ENCODE measurements at regions not wholly inside any gene's neighbourhood (a gene's known extent, or its start where the extent isn't known, plus 50 kb on each side); places are given as distances from the start of the nearest gene placed in this dataset.

GRCh38 chr10:108789336-108789735, 1134.0 kb downstream of the XPNPEP1 start:
- H3K4me3 ChIP-seq, result no peak overlapping the region
- no peak overlapping the region for H3K4me2 ChIP-seq
- no peak overlapping the region for H3K27ac ChIP-seq
- no peak for DNase-seq (ENCODE audit: low spot score)
- H3K36me3 ChIP-seq (replicated peaks; ENCODE audit: insufficient read depth, low read depth), result no peaks in the 10 kb centered on the region
- H2AFZ ChIP-seq, result no peak overlapping the region
- no peaks in the 10 kb centered on the region for H3K9me3 ChIP-seq (ENCODE audit: low read depth)
- TF ChIP-seq EZH2phosphoT487 (IDR thresholded peaks at IDR 0.05; ENCODE audit: low read depth, severe bottlenecking, unreplicated experiment) (no peak), EZH2 (IDR thresholded peaks at IDR 0.05; ENCODE audit: borderline replicate concordance) (no peak), CTCF (IDR thresholded peaks at IDR 0.05; ENCODE audit: poor library complexity) (no peak)
- H4K20me1 ChIP-seq (ENCODE audit: insufficient read depth, poor library complexity, severe bottlenecking), result no peaks in the 10 kb centered on the region
- H3K79me2 ChIP-seq, result no peaks in the 10 kb centered on the region
- no peaks in the 10 kb centered on the region for H3K27me3 ChIP-seq
- no peaks in the 10 kb centered on the region for H3K9me2 ChIP-seq (replicated peaks; ENCODE audit: insufficient read depth)
- WGBS (ENCODE audit: low lambda C conversion rate, missing lambda C conversion rate), result 51% methylated on average over 2 of the region's 2 CpGs
- no peaks in the 10 kb centered on the region for H3K4me1 ChIP-seq (ENCODE audit: insufficient read depth)

GRCh38 chr10:108788891-108789290, 1134.4 kb downstream of the XPNPEP1 start:
- Histone ChIP-seq H3K9me3 (ENCODE audit: low read depth) (no peaks in the 10 kb centered on the region), H3K36me3 (replicated peaks; ENCODE audit: insufficient read depth, low read depth) (no peaks in the 10 kb centered on the region), H3K4me1 (ENCODE audit: insufficient read depth) (no peaks in the 10 kb centered on the region), H3K4me2 (no peak overlapping the region), H3K9me2 (replicated peaks; ENCODE audit: insufficient read depth) (no peaks in the 10 kb centered on the region), H3K4me3 (no peak overlapping the region), H4K20me1 (ENCODE audit: insufficient read depth, poor library complexity, severe bottlenecking) (no peaks in the 10 kb centered on the region), H3K27me3 (no peaks in the 10 kb centered on the region), H2AFZ (no peak overlapping the region), H3K79me2 (no peaks in the 10 kb centered on the region), H3K27ac (no peak overlapping the region)
- no peak for TF ChIP-seq CTCF (IDR thresholded peaks at IDR 0.05; ENCODE audit: poor library complexity)
- no peak for TF ChIP-seq EZH2phosphoT487 (IDR thresholded peaks at IDR 0.05; ENCODE audit: low read depth, severe bottlenecking, unreplicated experiment)
- no peak for DNase-seq (ENCODE audit: low spot score)
- 56% methylated on average over 1 of the region's 1 CpG for WGBS (ENCODE audit: low lambda C conversion rate, missing lambda C conversion rate)

GRCh38 chr10:108787932-108788331, 1135.4 kb downstream of the XPNPEP1 start:
- H3K4me3 ChIP-seq, result no peak overlapping the region
- no peaks in the 10 kb centered on the region for H3K4me1 ChIP-seq (ENCODE audit: insufficient read depth)
- no peaks in the 10 kb centered on the region for H4K20me1 ChIP-seq (ENCODE audit: insufficient read depth, poor library complexity, severe bottlenecking)
- no peaks in the 10 kb centered on the region for H3K36me3 ChIP-seq (replicated peaks; ENCODE audit: insufficient read depth, low read depth)
- no peak overlapping the region for H2AFZ ChIP-seq
- no peak overlapping the region for H3K4me2 ChIP-seq
- 56% methylated on average over 1 of the region's 1 CpG for WGBS (ENCODE audit: low lambda C conversion rate, missing lambda C conversion rate)
- H3K27ac ChIP-seq, result no peak overlapping the region
- H3K9me2 ChIP-seq (replicated peaks; ENCODE audit: insufficient read depth), result no peaks in the 10 kb centered on the region
- no peaks in the 10 kb centered on the region for H3K27me3 ChIP-seq
- H3K9me3 ChIP-seq (ENCODE audit: low read depth), result no peaks in the 10 kb centered on the region
- H3K79me2 ChIP-seq, result no peaks in the 10 kb centered on the region
- DNase-seq (ENCODE audit: low spot score), result no peak
- TF ChIP-seq CTCF (IDR thresholded peaks at IDR 0.05; ENCODE audit: poor library complexity) (no peak), EZH2 (IDR thresholded peaks at IDR 0.05; ENCODE audit: borderline replicate concordance) (no peak), EZH2phosphoT487 (IDR thresholded peaks at IDR 0.05; ENCODE audit: low read depth, severe bottlenecking, unreplicated experiment) (no peak)

GRCh38 chr10:108785011-108785410, 1138.3 kb downstream of the XPNPEP1 start:
- Histone ChIP-seq H3K79me2 (no peaks in the 10 kb centered on the region), H3K4me3 (no peak overlapping the region), H3K27me3 (no peaks in the 10 kb centered on the region), H3K36me3 (replicated peaks; ENCODE audit: insufficient read depth, low read depth) (no peaks in the 10 kb centered on the region), H4K20me1 (ENCODE audit: insufficient read depth, poor library complexity, severe bottlenecking) (no peaks in the 10 kb centered on the region), H3K4me1 (ENCODE audit: insufficient read depth) (no peaks in the 10 kb centered on the region), H3K27ac (no peak overlapping the region), H3K9me3 (ENCODE audit: low read depth) (no peaks in the 10 kb centered on the region), H2AFZ (no peak overlapping the region), H3K9me2 (replicated peaks; ENCODE audit: insufficient read depth) (no peaks in the 10 kb centered on the region), H3K4me2 (no peak overlapping the region)
- TF ChIP-seq EZH2phosphoT487 (IDR thresholded peaks at IDR 0.05; ENCODE audit: low read depth, severe bottlenecking, unreplicated experiment) (no peak), EZH2 (IDR thresholded peaks at IDR 0.05; ENCODE audit: borderline replicate concordance) (no peak), CTCF (IDR thresholded peaks at IDR 0.05; ENCODE audit: poor library complexity) (no peak)
- no peak for DNase-seq (ENCODE audit: low spot score)
- 96% methylated on average over 2 of the region's 2 CpGs for WGBS (ENCODE audit: low lambda C conversion rate, missing lambda C conversion rate)
